ENCODE measurements at regions not wholly inside any gene's neighbourhood (a gene's known extent, or its start where the extent isn't known, plus 50 kb on each side); places are given as distances from the start of the nearest gene placed in this dataset.
"Not testable (repeated sequence)": the region's sequence is repeated elsewhere in the genome, so short reads cannot be mapped to it uniquely, and the experiment has no call there.

GRCh38 chr11:103727262-103727661 lies 309.2 kb upstream of the DDI1 start:
- FAIRE-seq: no peak
- DNase-seq (ENCODE audit: insufficient read length, low spot score): no peak
- TF ChIP-seq POLR2A (IDR thresholded peaks at IDR 0.05; ENCODE audit: low read depth, low read length): no peak

- DNase-seq (ENCODE audit: insufficient read length, low spot score) (no peak), FAIRE-seq (no peak)
- no peak for TF ChIP-seq POLR2A (IDR thresholded peaks at IDR 0.05; ENCODE audit: low read depth, low read length)
Measured at GRCh38 chr11:103729617-103730016, 306.8 kb upstream of the DDI1 start.

- DNase-seq (ENCODE audit: insufficient read length, low spot score) (no peak), FAIRE-seq (no peak)
- no peak for TF ChIP-seq POLR2A (IDR thresholded peaks at IDR 0.05; ENCODE audit: low read depth, low read length)
Measured at GRCh38 chr11:103730131-103730940, 306.1 kb upstream of the DDI1 start.

- FAIRE-seq: no peak
- DNase-seq (ENCODE audit: insufficient read length, low spot score): no peak
- no peak for TF ChIP-seq POLR2A (IDR thresholded peaks at IDR 0.05; ENCODE audit: low read depth, low read length)
Measured at GRCh38 chr11:103731670-103732069, 304.8 kb upstream of the DDI1 start.

- no peak for TF ChIP-seq POLR2A (IDR thresholded peaks at IDR 0.05; ENCODE audit: low read depth, low read length)
- FAIRE-seq: no peak
- DNase-seq (ENCODE audit: insufficient read length, low spot score): no peak
Measured at GRCh38 chr11:103733889-103734288, 302.6 kb upstream of the DDI1 start.

- no peak for DNase-seq (ENCODE audit: insufficient read length, low spot score)
- no peak for TF ChIP-seq POLR2A (IDR thresholded peaks at IDR 0.05; ENCODE audit: low read depth, low read length)
- no peak for FAIRE-seq
Measured at GRCh38 chr11:103735497-103736032, 300.9 kb upstream of the DDI1 start.

- FAIRE-seq: no peak
- no peak for DNase-seq (ENCODE audit: insufficient read length, low spot score)
- TF ChIP-seq POLR2A (IDR thresholded peaks at IDR 0.05; ENCODE audit: low read depth, low read length): no peak
Measured at GRCh38 chr11:103736315-103737036, 300.0 kb upstream of the DDI1 start.

GRCh38 chr11:103737037-103737622 lies 299.3 kb upstream of the DDI1 start:
- FAIRE-seq (no peak), DNase-seq (ENCODE audit: insufficient read length, low spot score) (no peak)
- no peak for TF ChIP-seq POLR2A (IDR thresholded peaks at IDR 0.05; ENCODE audit: low read depth, low read length)

GRCh38 chr11:103737747-103738146 lies 298.7 kb upstream of the DDI1 start:
- no peak for DNase-seq (ENCODE audit: insufficient read length, low spot score)
- TF ChIP-seq POLR2A (IDR thresholded peaks at IDR 0.05; ENCODE audit: low read depth, low read length): no peak
- no peak for FAIRE-seq

GRCh38 chr11:103739074-103739796 lies 297.2 kb upstream of the DDI1 start:
- not testable (repeated sequence) for DNase-seq (ENCODE audit: insufficient read length, low spot score); FAIRE-seq

- FAIRE-seq: no peak
Measured at GRCh38 chr11:103744496-103745153, 291.8 kb upstream of the DDI1 start.

GRCh38 chr11:103749158-103749557 lies 287.3 kb upstream of the DDI1 start:
- no peak for DNase-seq (ENCODE audit: insufficient read length, low spot score)
- TF ChIP-seq POLR2A (IDR thresholded peaks at IDR 0.05; ENCODE audit: low read depth, low read length): no peak
- FAIRE-seq: no peak

More at GRCh38 chr11:103744496-103745153, 291.8 kb upstream of the DDI1 start:
- TF ChIP-seq POLR2A (IDR thresholded peaks at IDR 0.05; ENCODE audit: low read depth, low read length): no peak
- no peak for DNase-seq (ENCODE audit: insufficient read length, low spot score)

GRCh38 chr11:103768816-103769215 lies 267.6 kb upstream of the DDI1 start:
- no peak for DNase-seq (ENCODE audit: insufficient read length, low spot score)
- FAIRE-seq: no peak

More at GRCh38 chr11:103768816-103769215, 267.6 kb upstream of the DDI1 start:
- no peak for TF ChIP-seq POLR2A (IDR thresholded peaks at IDR 0.05; ENCODE audit: low read depth, low read length)
